T-helper 2 cell (primary cell): ENCODE measurements at regions not wholly inside any gene's neighbourhood (a gene's known extent, or its start where the extent isn't known, plus 50 kb on each side); places are given as distances from the start of the nearest gene placed in this dataset.
"Not testable (repeated sequence)": the region's sequence is repeated elsewhere in the genome, so short reads cannot be mapped to it uniquely, and the experiment has no call there.

Experiments used
- DNase-seq, 5 experiments: peaks; one replicate each; pipeline versions ENCODE4 v3.0.0 to v3.0.0-alpha.2; 2012 to 2022

DNA sequence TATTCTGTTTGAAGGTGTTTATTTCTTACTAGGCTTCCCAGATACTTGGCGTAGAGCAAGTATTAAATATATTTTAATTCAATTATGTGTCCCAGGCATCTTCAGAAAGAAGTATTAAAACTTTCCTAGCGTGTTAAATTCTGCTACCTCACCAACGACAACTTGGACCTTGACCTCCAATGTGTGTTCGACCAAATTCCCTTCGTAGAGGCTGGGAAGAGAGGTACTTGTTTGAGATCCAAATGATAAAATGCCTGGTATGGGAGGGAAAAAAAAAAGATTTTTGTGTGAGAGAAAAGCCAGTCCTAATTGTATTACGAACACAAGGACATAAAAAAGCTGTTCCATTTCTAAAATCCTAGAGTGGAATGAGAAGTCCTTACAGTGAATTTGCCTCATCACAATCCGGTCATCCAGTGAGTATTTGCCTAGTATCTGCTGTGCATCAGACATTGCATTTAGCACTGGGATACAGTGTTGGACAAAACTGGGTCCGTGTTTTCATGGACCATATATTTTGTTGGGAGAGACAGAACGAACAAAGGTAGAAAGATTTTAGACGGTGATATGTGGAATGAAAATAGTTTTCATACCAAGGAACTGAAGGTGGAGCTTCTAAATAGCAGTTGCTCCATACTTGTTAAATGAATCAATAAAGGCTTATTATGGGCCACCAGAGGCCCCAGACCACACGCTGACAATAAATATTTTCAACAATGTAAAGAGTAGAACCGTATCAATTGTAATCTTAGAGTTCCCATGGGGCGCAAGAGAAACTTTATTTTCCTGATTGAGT lies 103.1 kb downstream of the KIF4B start:
- no peak for DNase-seq

DNA sequence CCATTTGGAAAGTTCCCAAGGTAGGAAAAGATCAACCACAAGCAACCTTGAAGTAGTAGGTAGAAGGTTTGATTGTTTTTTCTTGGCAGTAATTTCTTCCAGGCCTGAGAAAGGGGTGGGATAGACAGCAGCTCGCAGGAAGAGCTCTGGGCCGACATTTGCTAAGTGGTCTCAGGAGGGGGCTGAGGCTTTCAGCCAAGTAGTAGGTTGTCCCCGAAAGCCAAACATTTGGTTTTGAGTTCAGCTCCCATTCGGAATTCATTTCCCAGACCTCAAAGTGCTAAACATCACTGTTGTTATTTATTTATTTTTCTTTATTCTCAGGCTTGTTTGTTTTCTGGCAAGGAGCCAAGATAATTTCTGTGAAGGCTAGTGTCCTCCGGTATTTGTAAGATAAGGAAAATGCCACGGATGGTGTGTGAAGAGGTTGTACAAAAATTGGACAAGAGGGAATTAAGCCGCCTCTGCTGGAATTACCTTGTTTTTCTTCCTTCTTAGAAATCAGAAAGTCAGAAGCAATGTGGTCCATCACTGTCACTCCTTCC lies 112.1 kb downstream of the KIF4B start:
- DNase-seq: no peak

DNA sequence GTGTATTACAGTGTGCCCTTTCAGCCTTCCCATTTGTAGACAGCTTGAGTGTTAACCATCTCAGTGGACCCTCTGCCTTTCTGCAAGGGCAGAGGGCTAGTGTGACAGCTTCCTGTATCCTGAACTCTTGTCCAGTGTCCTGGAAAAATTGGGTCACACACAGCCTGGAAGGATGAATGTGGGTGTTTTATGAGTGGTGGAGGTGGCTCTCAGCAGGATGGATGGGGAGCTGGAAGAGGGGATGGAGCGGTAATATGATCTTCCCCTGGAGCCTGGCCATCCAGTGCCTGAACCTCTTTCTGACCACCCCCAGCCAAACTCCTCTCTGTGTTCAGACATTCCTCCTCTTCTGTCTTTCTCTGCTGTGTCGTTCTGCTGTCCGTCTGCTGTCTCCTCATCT lies 113.0 kb downstream of the KIF4B start:
- no peak for DNase-seq

GRCh38 chr5:155127552-155127951 lies 114.0 kb downstream of the KIF4B start:
- no peak for DNase-seq

DNA sequence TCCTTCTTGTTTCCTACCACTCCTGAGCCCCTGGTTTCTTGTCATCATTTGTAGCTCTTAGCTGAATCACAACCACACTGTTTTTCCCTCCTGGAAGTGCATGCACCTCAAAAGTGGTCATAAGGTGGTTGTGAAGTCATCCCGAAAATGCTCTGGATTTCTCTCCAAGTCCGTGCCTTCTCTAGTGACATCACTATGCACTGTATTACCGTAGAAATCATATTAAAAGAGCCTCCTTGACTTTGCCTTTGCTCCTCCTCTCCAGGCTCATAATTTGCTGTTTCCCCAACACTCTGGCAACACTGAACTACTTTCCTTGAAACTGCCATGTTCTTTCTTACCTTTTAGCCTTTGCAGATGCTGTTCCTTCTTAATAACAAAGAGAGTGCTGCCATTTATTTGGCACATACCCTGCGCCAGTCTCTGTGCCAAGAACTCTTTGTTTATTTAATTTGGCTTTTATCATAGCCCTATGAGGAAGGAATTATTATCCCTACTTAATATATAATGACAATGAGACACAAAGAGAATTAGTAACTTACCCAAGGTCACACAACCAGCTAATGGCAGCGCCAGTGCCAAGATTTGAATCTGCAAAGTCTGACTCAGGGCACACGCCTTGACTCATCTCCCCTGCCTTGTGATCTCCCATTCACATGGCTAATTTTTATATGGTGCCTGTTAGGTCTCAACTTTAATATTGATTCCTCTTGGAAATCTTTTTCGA lies 115.4 kb downstream of the KIF4B start:
- DNase-seq: no peak

DNA sequence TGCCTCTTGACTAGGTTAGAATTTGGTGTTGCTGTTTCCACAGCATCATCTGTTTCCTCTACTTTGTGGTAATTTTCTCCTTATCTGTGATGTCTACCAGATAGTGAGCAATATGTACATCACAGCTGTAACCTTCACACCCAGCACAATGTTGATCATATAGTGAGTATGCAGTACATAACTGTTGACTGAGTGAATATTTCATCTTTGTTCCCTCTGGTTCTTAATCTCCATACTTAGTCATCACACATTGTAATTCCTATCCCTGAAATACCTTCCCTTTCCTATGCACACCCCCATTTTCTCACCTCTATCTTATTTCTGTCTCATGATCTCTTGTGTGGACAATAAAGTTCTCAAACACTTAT lies 115.9 kb downstream of the KIF4B start:
- DNase-seq: no peak

- DNase-seq: no peak
These were observed 120.6 kb downstream of the KIF4B start for GRCh38 chr5:155134130-155134529.

- DNase-seq: no peak
These were observed 122.8 kb downstream of the KIF4B start for GRCh38 chr5:155136216-155136850.

DNA sequence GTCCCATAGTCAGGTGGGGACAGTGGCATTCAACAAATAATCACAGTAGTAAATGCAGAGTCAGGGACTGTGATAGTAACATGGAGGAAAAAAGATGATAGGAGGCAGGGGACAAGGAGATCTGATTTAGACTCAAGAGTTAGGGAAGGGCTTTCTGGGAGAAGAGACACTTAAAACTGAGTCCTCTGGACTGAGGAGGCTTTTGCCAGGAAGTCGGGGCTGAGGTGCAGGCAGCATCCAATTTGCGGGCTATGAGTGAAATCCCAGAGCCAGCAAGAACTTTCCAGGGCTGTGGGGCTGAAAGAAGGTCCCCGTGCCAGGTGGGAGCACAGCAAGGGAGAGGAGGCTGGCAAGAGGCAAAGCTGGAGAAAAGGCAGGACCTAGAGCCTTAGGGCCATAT lies 124.1 kb downstream of the KIF4B start:
- DNase-seq: no peak

DNA sequence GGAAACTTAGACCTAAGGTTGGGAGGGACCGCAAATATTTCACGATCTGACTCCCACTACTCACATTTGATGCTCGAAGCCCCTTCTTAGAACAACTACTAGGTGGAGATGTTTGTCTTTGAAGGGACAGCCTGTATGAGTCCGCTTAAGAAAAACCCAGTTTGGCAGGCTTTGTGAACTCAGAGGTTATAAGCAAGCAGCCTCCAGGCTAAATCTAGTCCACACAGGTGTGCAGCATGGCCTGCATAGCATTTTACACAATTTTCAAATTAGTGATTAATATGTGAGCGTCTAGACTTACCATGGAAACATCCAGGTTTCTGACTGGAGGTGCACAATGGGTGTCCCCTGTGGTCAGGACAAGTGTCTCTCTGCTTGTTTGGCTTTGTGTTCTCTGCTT lies 127.1 kb downstream of the KIF4B start:
- DNase-seq: no peak

DNA sequence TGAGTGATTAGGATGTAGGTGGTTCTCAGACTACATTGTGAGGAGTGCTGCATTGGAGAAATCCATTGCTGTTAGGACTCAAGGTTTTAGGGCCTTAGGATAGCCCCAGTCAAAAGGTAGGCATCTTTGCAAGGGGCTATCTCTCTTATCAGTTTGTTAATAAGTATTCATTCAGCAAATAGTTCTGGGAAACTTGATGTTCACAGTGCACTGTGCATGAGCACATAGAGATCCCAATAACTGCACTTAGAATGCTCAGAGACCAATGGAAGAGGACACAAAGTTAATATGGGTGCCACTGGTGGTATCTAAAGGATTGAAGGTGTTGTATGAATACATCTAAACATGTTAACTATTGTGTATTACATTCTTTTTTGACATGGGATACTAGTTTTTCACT lies 131.4 kb downstream of the KIF4B start:
- DNase-seq: no peak

GRCh38 chr5:155147222-155147621 lies 133.7 kb downstream of the KIF4B start:
- no peak for DNase-seq

DNA sequence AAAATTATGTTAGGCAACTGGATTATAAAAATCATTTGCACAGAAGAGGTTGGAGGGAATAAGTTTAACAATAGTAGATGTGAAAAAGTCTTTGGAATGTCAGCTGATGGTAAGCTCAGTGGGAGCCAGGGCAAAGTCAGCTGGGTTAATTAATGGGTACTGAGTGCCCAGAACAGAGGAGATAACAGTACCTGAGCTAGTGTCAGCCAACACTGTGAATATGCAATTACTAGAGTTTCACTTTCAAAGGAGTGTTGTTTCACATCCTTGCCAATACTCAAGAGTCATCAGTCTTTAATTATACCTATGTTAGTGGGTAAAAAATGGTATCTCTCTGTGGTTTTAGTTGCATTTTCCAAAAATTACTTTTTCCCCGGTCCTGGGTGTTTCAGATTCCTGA lies 135.1 kb downstream of the KIF4B start:
- DNase-seq: no peak

GRCh38 chr5:155150012-155150411 lies 136.5 kb downstream of the KIF4B start:
- peak in 1 of 5 experiments; percentile 3 for DNase-seq

DNA sequence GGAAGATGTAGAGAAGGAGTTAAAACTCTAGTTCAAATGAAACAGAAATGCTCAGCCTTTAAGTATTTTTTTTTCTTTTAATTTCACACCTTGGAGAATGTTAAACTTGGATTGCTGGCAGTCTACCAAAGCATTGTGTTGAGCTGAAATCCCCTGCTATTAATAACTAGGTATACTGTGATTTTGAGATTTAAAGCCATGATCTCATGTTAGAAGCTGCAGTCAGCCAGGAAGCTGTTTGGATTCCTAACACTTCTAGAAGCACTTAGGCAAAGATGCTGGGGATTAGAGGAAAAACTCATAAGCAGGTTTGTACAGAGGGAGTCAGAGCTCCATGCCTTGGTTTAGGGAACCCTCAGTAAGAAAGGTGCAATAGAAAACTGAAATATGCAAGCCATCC lies 141.4 kb downstream of the KIF4B start:
- DNase-seq: no peak

DNA sequence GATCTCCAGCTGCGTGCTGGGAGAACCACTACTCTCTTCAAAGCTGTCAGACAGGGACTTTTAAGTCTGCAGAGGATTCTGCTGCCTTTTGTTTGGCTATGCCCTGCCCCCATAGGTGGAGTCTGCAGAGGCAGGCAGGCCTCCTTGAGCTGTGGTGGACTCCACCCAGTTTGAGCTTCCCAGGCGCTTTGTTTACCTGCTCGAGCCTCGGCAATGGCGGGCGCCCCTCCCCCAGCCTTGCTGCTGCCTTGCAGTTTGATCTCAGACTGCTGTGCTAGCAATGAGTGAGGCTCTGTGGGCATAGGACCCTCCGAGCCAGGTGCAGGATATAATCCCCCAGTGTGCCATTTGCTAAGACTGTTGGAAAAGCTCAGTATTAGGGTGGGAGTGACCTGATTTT lies 149.5 kb downstream of the KIF4B start:
- not testable (repeated sequence) for DNase-seq

- no peak for DNase-seq
These were observed 154.2 kb downstream of the KIF4B start for GRCh38 chr5:155167736-155168135.

- DNase-seq: no peak
These were observed 168.0 kb downstream of the KIF4B start for GRCh38 chr5:155181542-155181941.

GRCh38 chr5:155189476-155189875 lies 175.9 kb downstream of the KIF4B start:
- no peak for DNase-seq

DNA sequence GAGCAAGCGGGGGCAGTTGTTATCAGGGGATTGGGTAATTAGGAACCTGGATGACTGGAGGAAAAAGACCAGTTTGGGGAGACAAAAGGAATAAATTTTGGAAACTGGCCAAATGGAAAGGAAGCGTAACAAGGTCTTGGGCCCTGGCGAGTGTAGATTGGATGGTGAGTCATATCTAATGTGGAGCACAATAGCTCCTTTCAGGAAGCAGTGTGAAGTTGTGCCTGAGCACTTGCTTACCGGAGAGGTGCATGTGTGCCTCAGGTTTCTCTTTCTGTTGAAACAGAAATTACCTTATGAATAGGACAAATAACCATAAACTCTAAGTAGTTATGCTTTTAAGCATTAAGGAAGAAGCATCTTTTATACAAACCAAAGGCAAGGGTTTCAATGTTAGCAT lies 176.4 kb downstream of the KIF4B start:
- DNase-seq: no peak

- no peak for DNase-seq
These were observed 179.5 kb downstream of the KIF4B start for GRCh38 chr5:155193029-155193428.

GRCh38 chr5:155193483-155194107 lies 180.0 kb downstream of the KIF4B start:
- DNase-seq: no peak

GRCh38 chr5:155200608-155201007 lies 187.1 kb downstream of the KIF4B start:
- no peak for DNase-seq
